ENCODE measurements at regions not wholly inside any gene's neighbourhood (a gene's known extent, or its start where the extent isn't known, plus 50 kb on each side); places are given as distances from the start of the nearest gene placed in this dataset.

DNA sequence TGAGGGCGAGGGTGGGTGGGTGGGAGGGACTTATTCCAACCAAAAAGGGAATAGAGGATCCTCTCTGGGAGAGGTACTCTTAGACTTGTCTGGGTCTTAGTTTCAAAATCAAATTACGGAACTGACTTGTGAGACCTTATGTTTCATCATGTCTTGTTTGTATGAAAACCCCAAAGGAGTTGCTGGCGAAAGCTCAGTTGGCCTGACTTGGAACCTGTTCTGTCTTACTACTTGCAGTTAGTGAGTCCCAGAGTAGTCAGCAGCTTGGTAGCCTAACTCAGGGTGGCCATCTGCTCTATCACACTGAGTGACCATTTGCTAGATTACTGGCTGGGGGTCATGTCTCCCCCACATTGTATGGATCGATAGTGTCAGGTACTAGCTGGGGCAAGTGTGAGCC is 114.9 kb upstream of the MOCS1 start:
- no peak overlapping the region for H3K4me2 ChIP-seq (ENCODE audit: low read length)
- H3K27ac ChIP-seq (ENCODE audit: low read length) = no peak overlapping the region
- no peak overlapping the region for H3K4me3 ChIP-seq (ENCODE audit: low read length)
- no peaks in the 10 kb centered on the region for H3K9me2 ChIP-seq (ENCODE audit: insufficient read depth, low read length)
- H3F3A ChIP-seq (ENCODE audit: insufficient read depth, low read length, poor library complexity, severe bottlenecking) = no peaks in the 10 kb centered on the region
- no peak for TF ChIP-seq EP300 (conservative IDR thresholded peaks at IDR 0.05; ENCODE audit: poor library complexity, severe bottlenecking)
- TF ChIP-seq, protein P1, sequence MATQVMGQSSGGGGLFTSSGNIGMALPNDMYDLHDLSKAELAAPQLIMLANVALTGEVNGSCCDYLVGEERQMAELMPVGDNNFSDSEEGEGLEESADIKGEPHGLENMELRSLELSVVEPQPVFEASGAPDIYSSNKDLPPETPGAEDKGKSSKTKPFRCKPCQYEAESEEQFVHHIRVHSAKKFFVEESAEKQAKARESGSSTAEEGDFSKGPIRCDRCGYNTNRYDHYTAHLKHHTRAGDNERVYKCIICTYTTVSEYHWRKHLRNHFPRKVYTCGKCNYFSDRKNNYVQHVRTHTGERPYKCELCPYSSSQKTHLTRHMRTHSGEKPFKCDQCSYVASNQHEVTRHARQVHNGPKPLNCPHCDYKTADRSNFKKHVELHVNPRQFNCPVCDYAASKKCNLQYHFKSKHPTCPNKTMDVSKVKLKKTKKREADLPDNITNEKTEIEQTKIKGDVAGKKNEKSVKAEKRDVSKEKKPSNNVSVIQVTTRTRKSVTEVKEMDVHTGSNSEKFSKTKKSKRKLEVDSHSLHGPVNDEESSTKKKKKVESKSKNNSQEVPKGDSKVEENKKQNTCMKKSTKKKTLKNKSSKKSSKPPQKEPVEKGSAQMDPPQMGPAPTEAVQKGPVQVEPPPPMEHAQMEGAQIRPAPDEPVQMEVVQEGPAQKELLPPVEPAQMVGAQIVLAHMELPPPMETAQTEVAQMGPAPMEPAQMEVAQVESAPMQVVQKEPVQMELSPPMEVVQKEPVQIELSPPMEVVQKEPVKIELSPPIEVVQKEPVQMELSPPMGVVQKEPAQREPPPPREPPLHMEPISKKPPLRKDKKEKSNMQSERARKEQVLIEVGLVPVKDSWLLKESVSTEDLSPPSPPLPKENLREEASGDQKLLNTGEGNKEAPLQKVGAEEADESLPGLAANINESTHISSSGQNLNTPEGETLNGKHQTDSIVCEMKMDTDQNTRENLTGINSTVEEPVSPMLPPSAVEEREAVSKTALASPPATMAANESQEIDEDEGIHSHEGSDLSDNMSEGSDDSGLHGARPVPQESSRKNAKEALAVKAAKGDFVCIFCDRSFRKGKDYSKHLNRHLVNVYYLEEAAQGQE (IDR thresholded peaks at IDR 0.05; ENCODE audit: borderline replicate concordance) = no peak
- no peak for TF ChIP-seq EZH2 (IDR thresholded peaks at IDR 0.05; ENCODE audit: borderline replicate concordance, insufficient read depth, low read length, poor library complexity, severe bottlenecking)
- TF ChIP-seq SMC3 (conservative IDR thresholded peaks at IDR 0.05; ENCODE audit: poor library complexity) = no peak
- TF ChIP-seq RAD21 (conservative IDR thresholded peaks at IDR 0.05) = no peak
- no peak for TF ChIP-seq POLR2AphosphoS5 (IDR thresholded peaks at IDR 0.05)
- TF ChIP-seq MXI1 (conservative IDR thresholded peaks at IDR 0.05; ENCODE audit: poor library complexity, severe bottlenecking) = no peak
- TF ChIP-seq TAF1 (IDR thresholded peaks at IDR 0.05; ENCODE audit: low read depth) = no peak
- TF ChIP-seq, protein P2, sequence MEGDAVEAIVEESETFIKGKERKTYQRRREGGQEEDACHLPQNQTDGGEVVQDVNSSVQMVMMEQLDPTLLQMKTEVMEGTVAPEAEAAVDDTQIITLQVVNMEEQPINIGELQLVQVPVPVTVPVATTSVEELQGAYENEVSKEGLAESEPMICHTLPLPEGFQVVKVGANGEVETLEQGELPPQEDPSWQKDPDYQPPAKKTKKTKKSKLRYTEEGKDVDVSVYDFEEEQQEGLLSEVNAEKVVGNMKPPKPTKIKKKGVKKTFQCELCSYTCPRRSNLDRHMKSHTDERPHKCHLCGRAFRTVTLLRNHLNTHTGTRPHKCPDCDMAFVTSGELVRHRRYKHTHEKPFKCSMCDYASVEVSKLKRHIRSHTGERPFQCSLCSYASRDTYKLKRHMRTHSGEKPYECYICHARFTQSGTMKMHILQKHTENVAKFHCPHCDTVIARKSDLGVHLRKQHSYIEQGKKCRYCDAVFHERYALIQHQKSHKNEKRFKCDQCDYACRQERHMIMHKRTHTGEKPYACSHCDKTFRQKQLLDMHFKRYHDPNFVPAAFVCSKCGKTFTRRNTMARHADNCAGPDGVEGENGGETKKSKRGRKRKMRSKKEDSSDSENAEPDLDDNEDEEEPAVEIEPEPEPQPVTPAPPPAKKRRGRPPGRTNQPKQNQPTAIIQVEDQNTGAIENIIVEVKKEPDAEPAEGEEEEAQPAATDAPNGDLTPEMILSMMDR (IDR thresholded peaks at IDR 0.05; ENCODE audit: poor library complexity, severe bottlenecking) = no peak
- H3K27me3 ChIP-seq (ENCODE audit: insufficient read depth, low read depth, low read length) = no peaks in the 10 kb centered on the region
- no peaks in the 10 kb centered on the region for H3K79me2 ChIP-seq (replicated peaks; ENCODE audit: insufficient read depth, low read length)
- no peaks in the 10 kb centered on the region for H3K9me3 ChIP-seq (ENCODE audit: low read length)
- no peak overlapping the region for H2AFZ ChIP-seq (ENCODE audit: low read depth, low read length)
- no peaks in the 10 kb centered on the region for H4K20me1 ChIP-seq (ENCODE audit: insufficient read depth)
- H3K9ac ChIP-seq (ENCODE audit: low read length) = no peak overlapping the region
- H3K36me3 ChIP-seq (ENCODE audit: insufficient read depth, low read length) = no peaks in the 10 kb centered on the region

DNA sequence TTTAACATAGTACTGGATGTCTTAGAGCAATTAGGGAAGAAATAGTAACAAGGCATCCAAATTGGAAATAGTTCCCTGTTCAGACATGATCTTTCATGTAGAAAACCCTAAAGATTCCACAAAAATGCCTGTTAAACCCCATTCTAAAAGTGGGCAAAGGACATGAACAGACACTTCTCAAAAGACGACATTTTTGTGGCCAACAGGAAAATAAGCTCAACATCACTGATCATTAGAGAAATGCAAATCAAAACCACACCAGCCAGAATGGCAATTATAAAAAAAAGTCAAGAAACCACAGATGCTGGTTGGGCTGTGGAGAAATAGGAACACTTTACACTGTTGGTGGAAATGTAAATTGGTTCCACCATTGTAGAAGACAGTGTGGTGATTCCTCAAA is 109.9 kb upstream of the MOCS1 start:
- TF ChIP-seq SMC3 (conservative IDR thresholded peaks at IDR 0.05; ENCODE audit: poor library complexity) (no peak), EZH2 (IDR thresholded peaks at IDR 0.05; ENCODE audit: borderline replicate concordance, insufficient read depth, low read length, poor library complexity, severe bottlenecking) (no peak), RAD21 (conservative IDR thresholded peaks at IDR 0.05) (no peak), TAF1 (IDR thresholded peaks at IDR 0.05; ENCODE audit: low read depth) (no peak), MXI1 (conservative IDR thresholded peaks at IDR 0.05; ENCODE audit: poor library complexity, severe bottlenecking) (no peak)
- no peak overlapping the region for H3K4me3 ChIP-seq (ENCODE audit: low read length)
- H3K9ac ChIP-seq (ENCODE audit: low read length) = no peak overlapping the region

More for the DNA sequence above, 109.9 kb upstream of the MOCS1 start:
- Histone ChIP-seq H3K36me3 (ENCODE audit: insufficient read depth, low read length) (no peaks in the 10 kb centered on the region), H3K9me2 (ENCODE audit: insufficient read depth, low read length) (no peaks in the 10 kb centered on the region), H3K27me3 (ENCODE audit: insufficient read depth, low read depth, low read length) (no peaks in the 10 kb centered on the region), H4K20me1 (ENCODE audit: insufficient read depth) (no peaks in the 10 kb centered on the region), H3K9me3 (ENCODE audit: low read length) (no peaks in the 10 kb centered on the region), H3K79me2 (replicated peaks; ENCODE audit: insufficient read depth, low read length) (no peaks in the 10 kb centered on the region), H3K27ac (ENCODE audit: low read length) (no peak overlapping the region), H2AFZ (ENCODE audit: low read depth, low read length) (no peak overlapping the region), H3F3A (ENCODE audit: insufficient read depth, low read length, poor library complexity, severe bottlenecking) (no peaks in the 10 kb centered on the region), H3K4me2 (ENCODE audit: low read length) (no peak overlapping the region)

All from neural cell (in vitro differentiated cells).